ENCODE measurements at regions not wholly inside any gene's neighbourhood (a gene's known extent, or its start where the extent isn't known, plus 50 kb on each side); places are given as distances from the start of the nearest gene placed in this dataset.

- no peaks in the 10 kb centered on the region for H3K36me3 ChIP-seq (ENCODE audit: insufficient read depth, low read length)
- H3K27ac ChIP-seq (ENCODE audit: low read depth, low read length) = no peak overlapping the region
- H2AFZ ChIP-seq (ENCODE audit: low read length) = no peak overlapping the region
- no peaks in the 10 kb centered on the region for H3K9me3 ChIP-seq (ENCODE audit: low read depth, low read length)
- H3K27me3 ChIP-seq (ENCODE audit: insufficient read depth, low read length) = no peaks in the 10 kb centered on the region
- H3K4me3 ChIP-seq (ENCODE audit: insufficient read depth, low read length) = no peak overlapping the region
- no peaks in the 10 kb centered on the region for H3K79me2 ChIP-seq (ENCODE audit: insufficient read depth, low read length)
- TF ChIP-seq CTCF (IDR thresholded peaks at IDR 0.05; ENCODE audit: extremely low read depth, low read depth, low read length) = no peak
- no peak overlapping the region for H3K4me2 ChIP-seq (ENCODE audit: insufficient read depth, low read length)
- no peaks in the 10 kb centered on the region for H4K20me1 ChIP-seq (ENCODE audit: insufficient read depth, low read length)
- H3K4me1 ChIP-seq (ENCODE audit: insufficient read depth, low read length) = no peaks in the 10 kb centered on the region
- DNase-seq (ENCODE audit: insufficient read length, low spot score, missing footprints) = no peak
These were observed 189.3 kb upstream of the SPRY2 start for GRCh38 chr13:80530191-80530590.

GRCh38 chr13:80529734-80530133 lies 188.8 kb upstream of the SPRY2 start:
- Histone ChIP-seq H2AFZ (ENCODE audit: low read length) (no peak overlapping the region), H3K79me2 (ENCODE audit: insufficient read depth, low read length) (no peaks in the 10 kb centered on the region), H3K36me3 (ENCODE audit: insufficient read depth, low read length) (no peaks in the 10 kb centered on the region), H3K4me1 (ENCODE audit: insufficient read depth, low read length) (no peaks in the 10 kb centered on the region), H3K4me3 (ENCODE audit: insufficient read depth, low read length) (no peak overlapping the region), H3K27me3 (ENCODE audit: insufficient read depth, low read length) (no peaks in the 10 kb centered on the region), H3K4me2 (ENCODE audit: insufficient read depth, low read length) (no peak overlapping the region), H3K27ac (ENCODE audit: low read depth, low read length) (no peak overlapping the region), H3K9me3 (ENCODE audit: low read depth, low read length) (no peaks in the 10 kb centered on the region), H4K20me1 (ENCODE audit: insufficient read depth, low read length) (no peaks in the 10 kb centered on the region)
- DNase-seq (ENCODE audit: insufficient read length, low spot score, missing footprints) = no peak
- TF ChIP-seq CTCF (IDR thresholded peaks at IDR 0.05; ENCODE audit: extremely low read depth, low read depth, low read length) = no peak

GRCh38 chr13:80528733-80529132 lies 187.8 kb upstream of the SPRY2 start:
- Histone ChIP-seq H3K9me3 (ENCODE audit: low read depth, low read length) (no peaks in the 10 kb centered on the region), H3K27ac (ENCODE audit: low read depth, low read length) (no peak overlapping the region), H4K20me1 (ENCODE audit: insufficient read depth, low read length) (no peaks in the 10 kb centered on the region), H3K4me1 (ENCODE audit: insufficient read depth, low read length) (no peaks in the 10 kb centered on the region), H3K27me3 (ENCODE audit: insufficient read depth, low read length) (no peaks in the 10 kb centered on the region), H3K4me3 (ENCODE audit: insufficient read depth, low read length) (no peak overlapping the region), H2AFZ (ENCODE audit: low read length) (no peak overlapping the region), H3K79me2 (ENCODE audit: insufficient read depth, low read length) (no peaks in the 10 kb centered on the region), H3K4me2 (ENCODE audit: insufficient read depth, low read length) (no peak overlapping the region), H3K36me3 (ENCODE audit: insufficient read depth, low read length) (no peaks in the 10 kb centered on the region)
- no peak for DNase-seq (ENCODE audit: insufficient read length, low spot score, missing footprints)
- no peak for TF ChIP-seq CTCF (IDR thresholded peaks at IDR 0.05; ENCODE audit: extremely low read depth, low read depth, low read length)

GRCh38 chr13:80527400-80527799 lies 186.5 kb upstream of the SPRY2 start:
- no peak overlapping the region for H2AFZ ChIP-seq (ENCODE audit: low read length)
- H3K79me2 ChIP-seq (ENCODE audit: insufficient read depth, low read length) = no peaks in the 10 kb centered on the region

More at GRCh38 chr13:80527400-80527799, 186.5 kb upstream of the SPRY2 start:
- H3K4me3 ChIP-seq (ENCODE audit: insufficient read depth, low read length) = no peak overlapping the region
- DNase-seq (ENCODE audit: insufficient read length, low spot score, missing footprints) = no peak
- no peak for TF ChIP-seq CTCF (IDR thresholded peaks at IDR 0.05; ENCODE audit: extremely low read depth, low read depth, low read length)
- no peaks in the 10 kb centered on the region for H3K4me1 ChIP-seq (ENCODE audit: insufficient read depth, low read length)
- no peaks in the 10 kb centered on the region for H4K20me1 ChIP-seq (ENCODE audit: insufficient read depth, low read length)
- no peak overlapping the region for H3K27ac ChIP-seq (ENCODE audit: low read depth, low read length)
- no peaks in the 10 kb centered on the region for H3K27me3 ChIP-seq (ENCODE audit: insufficient read depth, low read length)
- H3K36me3 ChIP-seq (ENCODE audit: insufficient read depth, low read length) = no peaks in the 10 kb centered on the region
- no peaks in the 10 kb centered on the region for H3K9me3 ChIP-seq (ENCODE audit: low read depth, low read length)
- H3K4me2 ChIP-seq (ENCODE audit: insufficient read depth, low read length) = no peak overlapping the region

All from osteoblast (primary cell).